Suprapubic skin (tissue), 4 donors: ENCODE measurements at regions not wholly inside any gene's neighbourhood (a gene's known extent, or its start where the extent isn't known, plus 50 kb on each side); places are given as distances from the start of the nearest gene placed in this dataset.

ENCODE experiments used
- CTCF ChIP-seq, 2 donors: fragments of 200-600 bp in 1 of 2; fragments of 450-650 bp in 1 of 2; sonication (generic) in 1 of 2; IDR thresholded peaks; one replicate each; pipeline ENCODE4 v1.5.1; 2016 to 2019; ENCODE audit warnings: antibody characterized with exemption in 2 of 2, mild to moderate bottlenecking in 1 of 2, moderate library complexity in 1 of 2
- POLR2A ChIP-seq, 2 donors: fragments of 450-650 bp; IDR thresholded peaks; one replicate each; pipeline ENCODE4 v1.6.1; 2017; ENCODE audit warnings: antibody characterized with exemption in 2 of 2, mild to moderate bottlenecking in 2 of 2, moderate library complexity in 2 of 2
- POLR2AphosphoS5 ChIP-seq, 3 donors: sonication (generic); formaldehyde crosslinking; IDR thresholded peaks; one replicate each; pipeline ENCODE4 v1.6.1; 2017; ENCODE audit warnings: antibody characterized with exemption in 3 of 3

GRCh38 chr6:48541649-48542048 lies 430.7 kb upstream of the PTCHD4 start:
- TF ChIP-seq CTCF (IDR thresholded peaks at IDR 0.05) (no peak), POLR2A (IDR thresholded peaks at IDR 0.05) (no peak), POLR2AphosphoS5 (IDR thresholded peaks at IDR 0.05) (no peak)
